Activated naive CD8-positive, alpha-beta T cell treated with anti-CD3 and anti-CD28 coated beads, Interleukin-2, amount 10 ng/mL, durations not matched to agents 7 days and 5 days (primary cell): ENCODE measurements at regions not wholly inside any gene's neighbourhood (a gene's known extent, or its start where the extent isn't known, plus 50 kb on each side); places are given as distances from the start of the nearest gene placed in this dataset.

Source experiments
- ATAC-seq: fragments of 150-1000 bp; cut with Tn5 transposase; one replicate; pipeline ENCODE4 v1.10.0; 2021; ENCODE audit warnings: low read depth, moderate library complexity
- POLR2A ChIA-PET: fragments of 350-600 bp; sonication (Branson Sonifier 250); formaldehyde crosslinking; loops from one replicate; lab custom pipeline; 2021; ENCODE audit warnings: antibody characterized with exemption; lab: Charles Lee
- DNase-seq: peaks from one replicate; pipeline ENCODE4 v3.0.0; 2021
- H3K27ac Mint-ChIP-seq: one replicate; pipeline ENCODE4 v1.8.0; 2022; ENCODE audit warnings: mild to moderate bottlenecking, mixed read lengths
- H3K27me3 Mint-ChIP-seq: one replicate; pipeline ENCODE4 v1.8.0; 2022; ENCODE audit warnings: mild to moderate bottlenecking, moderate library complexity, mixed read lengths
- H3K36me3 Mint-ChIP-seq: one replicate; pipeline ENCODE4 v1.8.0; 2021; ENCODE audit warnings: mild to moderate bottlenecking, mixed read lengths
- H3K4me1 Mint-ChIP-seq: one replicate; pipeline ENCODE4 v1.8.0; 2021; ENCODE audit warnings: mixed read lengths
- H3K4me3 Mint-ChIP-seq: one replicate; pipeline ENCODE4 v1.8.0; 2022; ENCODE audit warnings: mild to moderate bottlenecking, moderate library complexity, mixed read lengths
- H3K9me3 Mint-ChIP-seq: one replicate; pipeline ENCODE4 v1.8.0; 2021; ENCODE audit warnings: mixed read lengths

DNA sequence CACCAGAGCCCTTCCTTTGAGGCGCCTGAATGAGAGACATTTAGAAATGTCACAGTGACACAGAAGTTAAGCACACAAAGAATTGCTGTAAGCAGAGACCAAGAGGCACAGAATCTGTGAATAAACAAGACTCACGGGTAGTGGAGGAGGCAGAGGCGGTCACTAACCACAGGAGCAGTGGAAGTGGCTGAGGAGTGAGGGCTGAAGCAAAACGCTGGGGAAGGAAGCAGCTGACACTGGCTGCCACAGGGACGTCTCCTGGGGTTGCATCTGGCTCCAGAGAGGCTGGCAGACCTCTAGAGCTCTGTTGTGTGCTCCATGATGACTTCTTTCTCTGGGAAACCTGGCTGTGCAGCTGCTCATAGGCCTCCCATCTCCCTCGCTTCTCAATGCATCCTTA is 65.0 kb upstream of the SLC2A12 start:
- POLR2A ChIA-PET = no interaction called here
- no peak overlapping the region for H3K27ac Mint-ChIP-seq
- peaks cover 11% of the 10 kb centered on the region for H3K4me1 Mint-ChIP-seq
- peaks cover 22% of the 10 kb centered on the region for H3K27me3 Mint-ChIP-seq
- H3K36me3 Mint-ChIP-seq = no peaks in the 10 kb centered on the region
- ATAC-seq (peak; percentile 78), DNase-seq (no peak)
- H3K4me3 Mint-ChIP-seq = no peak overlapping the region
- H3K9me3 Mint-ChIP-seq = no peaks in the 10 kb centered on the region

DNA sequence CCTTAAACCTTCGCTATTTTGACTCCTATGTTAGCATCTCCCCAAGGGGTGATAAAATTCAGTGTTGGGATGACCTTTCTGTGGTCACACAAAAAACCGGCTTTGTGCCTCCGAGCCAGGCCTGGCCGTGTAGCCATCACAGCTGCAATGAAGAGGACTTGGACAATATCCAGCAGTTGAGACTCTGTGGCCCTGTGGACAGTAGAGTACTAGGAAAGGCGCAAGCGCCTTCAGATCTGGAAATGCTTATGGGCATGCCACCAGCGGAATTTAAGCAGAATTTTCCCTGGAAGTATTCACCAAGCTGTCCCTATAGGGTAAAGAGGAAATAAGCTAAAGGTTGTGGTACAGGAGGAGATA is 63.3 kb upstream of the SLC2A12 start:
- peaks cover 22% of the 10 kb centered on the region for H3K27me3 Mint-ChIP-seq
- DNase-seq = no peak
- H3K9me3 Mint-ChIP-seq = no peaks in the 10 kb centered on the region
- peaks cover 15% of the 10 kb centered on the region for H3K4me1 Mint-ChIP-seq
- no peak for ATAC-seq
- POLR2A ChIA-PET = no interaction called here
- H3K27ac Mint-ChIP-seq = no peak overlapping the region
- H3K36me3 Mint-ChIP-seq = no peaks in the 10 kb centered on the region
- no peak overlapping the region for H3K4me3 Mint-ChIP-seq

- ATAC-seq = no peak
- no peaks in the 10 kb centered on the region for H3K9me3 Mint-ChIP-seq
Observed at GRCh38 chr6:134114918-134115714, 62.7 kb upstream of the SLC2A12 start.

DNA sequence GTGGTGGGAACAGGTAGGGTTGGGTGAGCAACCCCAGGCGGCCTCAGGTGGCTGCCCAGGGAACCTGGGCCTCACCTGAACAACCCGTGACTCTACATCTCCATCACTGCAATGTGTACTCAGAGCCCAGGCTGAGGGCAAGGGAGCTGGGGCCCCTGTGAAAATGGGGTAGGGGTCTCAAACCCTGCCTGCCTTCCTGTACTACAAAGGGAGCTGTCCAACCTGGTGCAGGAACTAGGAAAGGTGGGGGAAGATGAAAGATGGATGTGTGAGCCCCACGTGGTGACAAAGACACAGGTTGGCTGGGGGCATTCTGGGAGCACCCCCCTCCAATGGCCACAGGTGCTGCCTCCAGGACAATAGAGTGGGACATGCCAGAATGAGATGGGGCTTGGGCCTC is 62.1 kb upstream of the SLC2A12 start:
- Mint-ChIP-seq H3K36me3 (no peaks in the 10 kb centered on the region), H3K4me1 (peaks cover 15% of the 10 kb centered on the region), H3K27me3 (peaks cover 22% of the 10 kb centered on the region), H3K9me3 (no peaks in the 10 kb centered on the region), H3K27ac (no peak overlapping the region), H3K4me3 (no peak overlapping the region)
- ATAC-seq (no peak), DNase-seq (no peak)
- POLR2A ChIA-PET = no interaction called here

More at GRCh38 chr6:134114918-134115714, 62.7 kb upstream of the SLC2A12 start:
- H3K4me1 Mint-ChIP-seq = peaks cover 15% of the 10 kb centered on the region
- H3K27ac Mint-ChIP-seq = no peak overlapping the region
- H3K27me3 Mint-ChIP-seq = peaks cover 22% of the 10 kb centered on the region
- POLR2A ChIA-PET = no interaction called here
- no peak for DNase-seq
- no peaks in the 10 kb centered on the region for H3K36me3 Mint-ChIP-seq
- no peak overlapping the region for H3K4me3 Mint-ChIP-seq

DNA sequence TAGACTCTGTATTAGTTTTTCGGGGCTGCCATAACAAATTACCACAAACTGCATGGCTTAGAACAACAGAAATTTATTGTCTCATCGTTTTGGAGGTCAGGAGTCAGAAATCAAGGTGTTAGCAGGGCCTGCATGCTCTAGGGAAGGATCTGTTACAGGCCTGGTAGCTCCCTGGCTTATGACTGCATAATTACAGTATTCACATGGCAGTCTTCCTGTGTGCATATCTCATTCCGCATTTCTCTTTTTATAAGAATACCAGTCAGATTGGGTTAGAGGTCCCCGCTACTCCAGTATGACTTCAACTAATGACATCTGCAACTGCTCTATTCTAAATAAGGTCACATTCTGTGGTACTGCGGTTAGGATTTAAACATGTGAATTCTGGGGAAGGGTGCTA is 59.3 kb upstream of the SLC2A12 start:
- POLR2A ChIA-PET = no interaction called here

GRCh38 chr6:134111062-134111677 is 58.7 kb upstream of the SLC2A12 start:
- peaks cover 6% of the 10 kb centered on the region for H3K4me1 Mint-ChIP-seq
- H3K27me3 Mint-ChIP-seq = peaks cover 19% of the 10 kb centered on the region
- POLR2A ChIA-PET = no interaction called here
- H3K36me3 Mint-ChIP-seq = no peaks in the 10 kb centered on the region
- no peak for DNase-seq
- H3K4me3 Mint-ChIP-seq = no peak overlapping the region
- peak; percentile 66 for ATAC-seq
- no peaks in the 10 kb centered on the region for H3K9me3 Mint-ChIP-seq
- H3K27ac Mint-ChIP-seq = no peak overlapping the region

More for the DNA sequence above, 59.3 kb upstream of the SLC2A12 start:
- peaks cover 6% of the 10 kb centered on the region for H3K4me1 Mint-ChIP-seq
- ATAC-seq (no peak), DNase-seq (no peak)
- H3K4me3 Mint-ChIP-seq = no peak overlapping the region
- no peak overlapping the region for H3K27ac Mint-ChIP-seq
- H3K27me3 Mint-ChIP-seq = peaks cover 22% of the 10 kb centered on the region
- no peaks in the 10 kb centered on the region for H3K36me3 Mint-ChIP-seq
- H3K9me3 Mint-ChIP-seq = no peaks in the 10 kb centered on the region

DNA sequence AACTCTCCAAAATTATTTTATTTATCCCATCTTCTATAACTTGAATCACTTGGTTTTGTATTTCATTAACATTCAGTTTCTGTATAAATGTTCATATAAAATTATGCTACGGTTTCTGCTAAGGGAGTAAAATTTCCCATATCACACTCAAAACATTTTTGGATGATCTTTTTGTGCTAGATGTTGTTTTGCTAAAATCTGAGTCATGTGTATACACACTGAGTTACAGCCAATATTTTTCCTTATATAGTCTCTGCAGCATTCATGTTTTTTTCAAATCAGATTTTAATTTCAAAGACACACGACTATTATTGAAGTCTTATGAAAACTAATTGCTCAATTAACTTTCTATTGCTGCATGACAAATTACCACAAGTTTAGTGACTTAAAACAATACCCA is 54.3 kb upstream of the SLC2A12 start:
- no peaks in the 10 kb centered on the region for H3K36me3 Mint-ChIP-seq
- ATAC-seq = no peak
- no peak overlapping the region for H3K27ac Mint-ChIP-seq
- no peak overlapping the region for H3K4me3 Mint-ChIP-seq
- DNase-seq = no peak
- no peaks in the 10 kb centered on the region for H3K9me3 Mint-ChIP-seq
- no peaks in the 10 kb centered on the region for H3K4me1 Mint-ChIP-seq
- peaks cover 3% of the 10 kb centered on the region for H3K27me3 Mint-ChIP-seq
- POLR2A ChIA-PET = no interaction called here

DNA sequence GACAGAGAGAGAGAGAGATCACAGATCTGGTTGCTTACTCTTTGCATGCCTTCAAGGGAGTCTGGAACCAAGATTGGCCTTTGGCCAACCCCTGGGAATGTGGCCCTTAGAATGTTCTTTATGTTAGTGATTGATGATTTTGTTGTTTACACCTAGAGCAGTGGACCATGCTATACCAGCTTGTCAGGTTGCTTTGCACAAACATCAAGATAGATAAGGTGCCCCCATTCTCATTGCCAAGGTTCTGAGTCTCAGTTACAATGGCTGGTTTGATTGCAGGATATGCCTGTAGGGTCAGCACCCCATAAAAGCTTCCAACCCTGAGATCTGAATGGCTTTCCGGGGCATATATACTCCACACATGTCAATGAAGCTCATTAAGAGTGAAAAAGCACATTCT is 53.5 kb upstream of the SLC2A12 start:
- H3K36me3 Mint-ChIP-seq = no peaks in the 10 kb centered on the region
- H3K27me3 Mint-ChIP-seq = peaks cover 3% of the 10 kb centered on the region
- POLR2A ChIA-PET = no interaction called here
- ATAC-seq (no peak), DNase-seq (no peak)
- H3K4me3 Mint-ChIP-seq = no peak overlapping the region
- no peaks in the 10 kb centered on the region for H3K9me3 Mint-ChIP-seq
- no peak overlapping the region for H3K27ac Mint-ChIP-seq
- H3K4me1 Mint-ChIP-seq = no peaks in the 10 kb centered on the region

DNA sequence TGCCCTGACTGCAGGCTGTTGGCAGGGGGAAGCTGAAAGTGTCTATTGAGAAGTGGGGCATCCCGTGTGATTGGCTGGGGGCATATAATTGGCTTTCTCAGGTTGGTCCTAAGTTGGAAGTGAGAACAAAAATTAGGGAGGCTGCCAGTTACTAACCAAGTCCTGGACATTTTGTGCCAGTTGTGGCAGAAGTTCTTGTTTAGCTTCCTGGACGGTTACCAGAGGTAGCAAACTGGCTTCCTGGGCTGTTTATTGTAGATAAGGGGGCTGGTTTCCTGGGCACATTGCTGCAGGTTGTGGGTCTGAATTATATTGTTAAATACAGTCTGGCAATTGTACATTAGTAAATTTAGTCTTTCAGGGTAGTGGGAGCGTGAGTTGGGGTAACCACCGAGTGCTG is 50.6 kb upstream of the SLC2A12 start:
- POLR2A ChIA-PET = no interaction called here
- Mint-ChIP-seq H3K4me1 (no peaks in the 10 kb centered on the region), H3K36me3 (no peaks in the 10 kb centered on the region), H3K4me3 (no peak overlapping the region), H3K27ac (no peak overlapping the region), H3K27me3 (peaks cover 13% of the 10 kb centered on the region), H3K9me3 (no peaks in the 10 kb centered on the region)
- ATAC-seq = no peak
- DNase-seq = no peak
